HepG2 (cell line): ENCODE measurements at regions not wholly inside any gene's neighbourhood (a gene's known extent, or its start where the extent isn't known, plus 50 kb on each side); places are given as distances from the start of the nearest gene placed in this dataset.

Source experiments
- ATAC-seq: fragments of 200-7000 bp; cut with Tn5 transposase; 3 replicates; pipeline ENCODE4 v1.9.1; 2020; ENCODE audit warnings: mild to moderate bottlenecking, moderate library complexity
- BruUV-seq: library from RNA; stranded (reverse); fragments of 400-500 nt; replicated peaks from 2 replicates; lab custom pipeline; 2021; lab: Mats Ljungman, UMichigan
- CTCF ChIA-PET: fragments of 300-600 bp; formaldehyde crosslinking; extraction: SDS; loops from one replicate; lab custom pipeline; 2021; ENCODE audit warnings: low total read pairs, inconsistent platforms, low intra/inter-chr PET ratio; lab: Yijun Ruan, JAX
- POLR2A ChIA-PET: fragments of 350-600 bp; sonication (Branson Sonifier 250); formaldehyde crosslinking; loops from one replicate; lab custom pipeline; 2020; ENCODE audit warnings: antibody characterized with exemption, inconsistent platforms; lab: Yijun Ruan, JAX
- DNase-seq: peaks from one replicate; pipeline ENCODE4 v3.0.0-alpha.2; 2015; ENCODE audit warnings: low spot score
- FAIRE-seq: peaks from 3 replicates; lab custom pipeline; 2011; peaks lifted over from hg19 to GRCh38; lab: Jason Lieb, UNC
- H2AFZ ChIP-seq: one replicate; pipeline ENCODE4 v1.6.1; 2011; ENCODE audit warnings: low read length, inconsistent platforms
- H3K27ac ChIP-seq: fragments of 300-600 bp; 3 replicates; pipeline ENCODE4 v1.8.0; 2011; ENCODE audit warnings: mixed run types, mild to moderate bottlenecking, mixed read lengths, low read length, inconsistent platforms; ENCODE audit not compliant: insufficient read depth; ENCODE audit errors: extremely low read length
- H3K27me3 ChIP-seq, 2 experiments: fragments of 200-600 bp in 1 of 2; 2 replicates in 1 of 2; 3 replicates in 1 of 2; pipeline versions ENCODE4 v1.6.0 to v1.8.0; 2011; ENCODE audit warnings: low read length in 2 of 2, mild to moderate bottlenecking in 2 of 2, moderate library complexity in 2 of 2, inconsistent platforms in 1 of 2; ENCODE audit not compliant: insufficient read depth in 2 of 2, control insufficient read depth in 1 of 2
- H3K36me3 ChIP-seq, 2 experiments: fragments of 200-600 bp in 1 of 2; replicated peaks in 1 of 2; 2 replicates in 1 of 2; 3 replicates in 1 of 2; pipeline versions ENCODE4 v1.5.1 to v1.8.0; 2011; ENCODE audit warnings: low read length in 2 of 2, inconsistent platforms in 1 of 2; ENCODE audit not compliant: insufficient read depth in 2 of 2, control insufficient read depth in 1 of 2
- H3K4me1 ChIP-seq: 2 replicates; pipeline ENCODE4 v1.5.1; 2012; ENCODE audit warnings: low read length, inconsistent platforms; ENCODE audit not compliant: insufficient read depth
- H3K4me2 ChIP-seq: 2 replicates; pipeline ENCODE4 v1.6.0; 2011; ENCODE audit warnings: low read depth, low read length, inconsistent platforms
- H3K4me3 ChIP-seq, 3 experiments: fragments of 200-600 bp in 1 of 3; sonication (generic), shearing (Covaris generic) in 1 of 3; replicated peaks in 1 of 3; 2 replicates each; pipeline ENCODE4 v1.5.1; 2011 to 2016; ENCODE audit warnings: low read length in 3 of 3, inconsistent platforms in 2 of 3, low read depth in 2 of 3, mild to moderate bottlenecking in 2 of 3, control low read depth in 1 of 3, mixed read lengths in 1 of 3; ENCODE audit not compliant: insufficient read depth in 1 of 3
- H3K79me2 ChIP-seq: one replicate; pipeline ENCODE4 v1.6.1; 2011; ENCODE audit warnings: low read length, inconsistent platforms; ENCODE audit not compliant: insufficient read depth
- H3K9ac ChIP-seq: 2 replicates; pipeline ENCODE4 v1.6.0; 2011; ENCODE audit warnings: mild to moderate bottlenecking, low read depth, low read length, inconsistent platforms; ENCODE audit not compliant: insufficient read depth
- H3K9me3 ChIP-seq: 2 replicates; pipeline ENCODE4 v1.5.1; 2012; ENCODE audit warnings: mild to moderate bottlenecking, low read length
- H4K20me1 ChIP-seq: 2 replicates; pipeline ENCODE4 v1.6.0; 2011; ENCODE audit warnings: inconsistent platforms, mild to moderate bottlenecking, low read length, moderate library complexity; ENCODE audit not compliant: insufficient read depth
- JUND ChIP-seq: sonication (generic); formaldehyde crosslinking; IDR thresholded peaks from 2 replicates; pipeline ENCODE4 v1.8.0; 2022; ENCODE audit warnings: mild to moderate bottlenecking, missing genetic modification reagents
- KDM4B ChIP-seq: sonication (generic); formaldehyde crosslinking; IDR thresholded peaks from 2 replicates; pipeline ENCODE4 v1.4.0; 2020; ENCODE audit warnings: missing genetic modification reagents
- SAFB2 ChIP-seq: sonication (generic); formaldehyde crosslinking; IDR thresholded peaks from 2 replicates; pipeline ENCODE4 v1.5.1; 2020; ENCODE audit warnings: missing genetic modification reagents, low read depth, mild to moderate bottlenecking, borderline replicate concordance
- TIGD3 ChIP-seq: sonication (generic); formaldehyde crosslinking; IDR thresholded peaks from 2 replicates; pipeline ENCODE4 v1.5.1; 2020; ENCODE audit warnings: mild to moderate bottlenecking, missing genetic modification reagents, borderline replicate concordance
- ZNF282 ChIP-seq: fragments of 450-650 bp; IDR thresholded peaks from 2 replicates; pipeline ENCODE4 v1.6.1; 2018; ENCODE audit not compliant: partially characterized antibody
- ZNF740 ChIP-seq: sonication (generic); formaldehyde crosslinking; IDR thresholded peaks from 2 replicates; pipeline ENCODE4 v1.4.0; 2020; ENCODE audit warnings: missing genetic modification reagents
- ZNF780A ChIP-seq: sonication (generic); formaldehyde crosslinking; IDR thresholded peaks from 2 replicates; pipeline ENCODE4 v1.8.0; 2022; ENCODE audit warnings: mild to moderate bottlenecking, missing genetic modification reagents, moderate library complexity
- ZSCAN29 ChIP-seq: sonication (generic); formaldehyde crosslinking; conservative IDR thresholded peaks from 2 replicates; pipeline ENCODE4 v1.4.0; 2020; ENCODE audit warnings: mild to moderate bottlenecking, missing genetic modification reagents
- WGBS: methylation state at CpG from one replicate; pipeline ENCODE4 v1.1.6; 2017; ENCODE audit warnings: low lambda C conversion rate; 5-methylcytosine and 5-hydroxymethylcytosine counted together
- in situ Hi-C: cut with HindIII; loops from 2 replicates; pipeline ENCODE4 v1.10.0; 2017; ENCODE audit warnings: low pct_unique_long_range_greater_than_20kb; ENCODE audit not compliant: extremely low pct_ligation_motif_present
- intact Hi-C: fragments of 100-400 bp; cut with micrococcal nuclease; formaldehyde crosslinking; loops from one replicate; pipeline ENCODE4 v1.10.0; 2022; ENCODE audit not compliant: unreplicated experiment
- TF ChIP-seq, protein P1 (sequence below): sonication (generic); formaldehyde crosslinking; IDR thresholded peaks from 2 replicates; pipeline ENCODE4 v1.8.1; 2023; ENCODE audit warnings: mild to moderate bottlenecking, missing genetic modification reagents, borderline replicate concordance
- TF ChIP-seq, protein P2 (sequence below): sonication (generic); formaldehyde crosslinking; IDR thresholded peaks from 2 replicates; pipeline ENCODE4 v1.8.1; 2023; ENCODE audit warnings: mild to moderate bottlenecking, missing genetic modification reagents

DNA sequence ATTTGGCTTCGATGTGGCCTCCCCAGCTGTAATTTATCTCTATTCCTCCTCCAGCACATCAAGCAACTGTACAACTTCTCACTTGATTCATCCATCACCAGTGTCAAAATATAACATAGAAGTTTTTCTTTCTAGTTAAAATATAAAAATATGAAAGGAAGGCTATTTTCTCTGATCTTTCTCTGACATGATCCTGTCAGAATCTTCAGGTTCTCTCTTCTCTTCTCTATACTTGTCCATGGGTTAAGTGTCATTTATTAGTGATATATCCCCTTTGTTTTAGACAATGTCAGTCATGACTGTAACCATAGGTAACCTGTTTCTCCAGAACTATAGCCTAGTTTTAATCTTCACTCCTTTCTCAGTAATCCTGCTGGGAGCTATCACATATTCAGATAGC lies 132.5 kb upstream of the G2E3 start:
- DNase-seq, result no peak
- WGBS, result 1% methylated on average over 1 of the region's 1 CpG
- no peaks in the 10 kb centered on the region for H3K9me3 ChIP-seq
- in situ Hi-C loops, result no loop called here
- H3K79me2 ChIP-seq, result no peaks in the 10 kb centered on the region
- no peak for ATAC-seq
- H3K27me3 ChIP-seq, result no peaks in the 10 kb centered on the region
- intact Hi-C loops, result no loop called here
- H3K36me3 ChIP-seq, result no peaks in the 10 kb centered on the region
- H3K9ac ChIP-seq, result no peak overlapping the region
- no peak overlapping the region for H3K4me3 ChIP-seq
- H3K4me2 ChIP-seq, result no peak overlapping the region
- no peak overlapping the region for H3K27ac ChIP-seq
- no peak for TF ChIP-seq JUND
- no peak for TF ChIP-seq ZNF282
- TF ChIP-seq, protein P1, sequence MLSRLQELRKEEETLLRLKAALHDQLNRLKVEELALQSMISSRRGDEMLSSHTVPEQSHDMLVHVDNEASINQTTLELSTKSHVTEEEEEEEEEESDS (CRISPR knock-in tag), result no peak
- TF ChIP-seq SAFB2 (CRISPR knock-in tag), result no peak
- no peak for TF ChIP-seq KDM4B (CRISPR knock-in tag)
- TF ChIP-seq ZNF780A (CRISPR knock-in tag), result no peak
- TF ChIP-seq, protein P2, sequence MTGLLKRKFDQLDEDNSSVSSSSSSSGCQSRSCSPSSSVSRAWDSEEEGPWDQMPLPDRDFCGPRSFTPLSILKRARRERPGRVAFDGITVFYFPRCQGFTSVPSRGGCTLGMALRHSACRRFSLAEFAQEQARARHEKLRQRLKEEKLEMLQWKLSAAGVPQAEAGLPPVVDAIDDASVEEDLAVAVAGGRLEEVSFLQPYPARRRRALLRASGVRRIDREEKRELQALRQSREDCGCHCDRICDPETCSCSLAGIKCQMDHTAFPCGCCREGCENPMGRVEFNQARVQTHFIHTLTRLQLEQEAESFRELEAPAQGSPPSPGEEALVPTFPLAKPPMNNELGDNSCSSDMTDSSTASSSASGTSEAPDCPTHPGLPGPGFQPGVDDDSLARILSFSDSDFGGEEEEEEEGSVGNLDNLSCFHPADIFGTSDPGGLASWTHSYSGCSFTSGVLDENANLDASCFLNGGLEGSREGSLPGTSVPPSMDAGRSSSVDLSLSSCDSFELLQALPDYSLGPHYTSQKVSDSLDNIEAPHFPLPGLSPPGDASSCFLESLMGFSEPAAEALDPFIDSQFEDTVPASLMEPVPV, result no peak
- no peak for TF ChIP-seq ZSCAN29 (CRISPR knock-in tag)
- TF ChIP-seq ZNF740 (CRISPR knock-in tag), result no peak
- no peak for TF ChIP-seq TIGD3 (CRISPR knock-in tag)
- CTCF ChIA-PET, result no interaction called here
- BruUV-seq, result no TSS peak
- POLR2A ChIA-PET, result no interaction called here
- FAIRE-seq, result no peak
- H4K20me1 ChIP-seq, result no peaks in the 10 kb centered on the region
- no peaks in the 10 kb centered on the region for H3K4me1 ChIP-seq
- H2AFZ ChIP-seq, result no peak overlapping the region
